ENCODE measurements at regions not wholly inside any gene's neighbourhood (a gene's known extent, or its start where the extent isn't known, plus 50 kb on each side); places are given as distances from the start of the nearest gene placed in this dataset.
A peak's percentile ranks its signal among the peaks of the same experiment; 100 is the strongest.
"Not testable (repeated sequence)": the region's sequence is repeated elsewhere in the genome, so short reads cannot be mapped to it uniquely, and the experiment has no call there.

DNA sequence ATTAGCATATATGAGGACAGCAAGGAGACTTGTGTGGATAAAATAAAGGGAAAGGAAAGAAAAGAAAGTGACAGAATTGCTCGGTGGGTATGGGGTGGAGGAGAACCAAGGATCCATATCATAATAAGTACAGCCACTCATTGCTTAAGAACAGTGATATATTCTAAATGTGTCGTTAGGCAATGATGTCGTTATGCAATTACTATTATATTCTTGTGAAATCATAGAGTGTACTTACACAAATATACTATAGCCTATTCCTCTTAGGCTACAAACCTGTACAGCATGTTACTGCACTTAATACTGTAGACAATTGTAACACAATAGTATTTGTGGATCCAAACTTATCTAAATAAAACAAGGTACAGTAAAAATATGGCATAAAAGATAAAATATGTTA is 271.1 kb downstream of the CCER1 start:
- DNase-seq, result no peak

GRCh38 chr12:90682398-90682797 is 272.6 kb downstream of the CCER1 start:
- no peak for DNase-seq

GRCh38 chr12:90679674-90680073 is 275.3 kb downstream of the CCER1 start:
- DNase-seq, result no peak

DNA sequence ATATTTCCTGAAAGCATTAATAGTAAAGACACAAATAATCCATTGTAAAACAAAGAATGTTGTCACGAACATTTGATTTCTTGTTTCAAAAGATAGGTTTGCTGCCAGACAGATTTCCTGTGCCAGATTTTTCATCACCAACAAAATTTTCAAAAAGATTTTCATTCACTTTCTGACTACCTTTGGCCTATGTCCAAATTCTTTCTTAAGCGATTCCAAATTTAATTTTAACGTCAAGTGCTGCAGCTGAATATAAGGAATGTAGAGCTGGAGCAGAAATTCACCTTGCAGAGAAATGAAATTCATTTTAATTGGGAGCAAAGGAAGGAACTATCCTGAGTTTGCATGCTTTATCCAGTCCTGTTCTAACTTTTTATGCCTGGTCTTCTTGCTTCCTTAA is 277.4 kb downstream of the CCER1 start:
- no peak for DNase-seq

GRCh38 chr12:90677055-90677454 is 277.9 kb downstream of the CCER1 start:
- no peak for DNase-seq

DNA sequence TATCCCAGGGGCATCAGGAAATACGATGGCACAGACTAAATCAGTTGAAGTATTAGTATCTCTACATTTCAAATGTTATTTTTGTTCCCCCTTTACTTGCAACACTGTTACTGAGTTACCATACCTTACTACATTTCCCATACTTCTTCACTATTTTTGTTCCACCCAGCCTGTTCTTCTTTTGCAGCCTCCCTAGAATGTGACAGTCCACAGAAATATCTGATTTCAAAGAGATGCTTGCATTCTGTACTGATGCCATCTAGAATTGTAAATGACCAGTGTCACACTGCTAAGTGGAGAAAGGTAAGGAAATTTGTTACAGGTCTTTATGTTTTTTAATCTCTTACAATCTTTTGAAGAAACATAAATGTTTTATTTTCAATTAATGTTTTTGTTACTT is 279.9 kb downstream of the CCER1 start:
- no peak for DNase-seq

GRCh38 chr12:90672081-90672480 is 282.9 kb downstream of the CCER1 start:
- no peak for DNase-seq

DNA sequence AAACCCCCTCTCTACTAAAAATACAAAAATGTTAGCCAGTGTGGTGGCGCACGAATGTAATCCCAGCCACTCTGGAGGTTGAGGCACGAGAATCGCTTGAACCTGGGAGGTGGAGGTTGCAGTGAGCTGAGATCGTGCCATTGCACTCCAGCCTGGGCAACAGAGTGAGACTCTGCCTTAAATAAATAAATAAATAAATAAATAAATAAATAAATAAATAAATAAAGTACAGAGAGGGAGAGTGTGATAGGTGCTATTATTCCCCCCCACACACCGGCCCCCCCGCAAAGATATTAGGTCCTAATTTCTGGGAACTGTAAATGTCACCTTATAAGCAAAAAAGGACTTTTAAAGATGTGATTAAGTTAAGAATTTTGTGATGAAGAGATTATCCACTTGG is 291.0 kb downstream of the CCER1 start:
- not testable (repeated sequence) for DNase-seq

DNA sequence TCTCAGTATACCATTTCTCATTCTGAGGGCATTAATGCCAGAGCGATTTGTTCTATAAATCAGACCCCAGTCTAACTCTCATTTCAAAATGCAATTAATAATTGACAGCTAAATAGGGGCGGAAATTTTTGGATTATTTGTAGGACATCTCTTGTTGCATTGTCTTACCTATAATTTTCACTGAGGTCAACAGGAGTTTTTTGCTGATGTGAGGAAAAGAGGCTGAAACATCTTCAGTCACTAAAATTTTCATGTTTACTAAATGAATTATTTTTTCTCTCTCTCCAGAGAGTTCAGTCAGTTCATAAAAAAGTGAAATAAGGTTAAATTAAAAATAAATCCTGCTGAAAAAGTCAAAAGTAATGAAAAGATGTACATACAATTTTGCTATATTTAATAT is 295.9 kb downstream of the CCER1 start:
- DNase-seq, result no peak

DNA sequence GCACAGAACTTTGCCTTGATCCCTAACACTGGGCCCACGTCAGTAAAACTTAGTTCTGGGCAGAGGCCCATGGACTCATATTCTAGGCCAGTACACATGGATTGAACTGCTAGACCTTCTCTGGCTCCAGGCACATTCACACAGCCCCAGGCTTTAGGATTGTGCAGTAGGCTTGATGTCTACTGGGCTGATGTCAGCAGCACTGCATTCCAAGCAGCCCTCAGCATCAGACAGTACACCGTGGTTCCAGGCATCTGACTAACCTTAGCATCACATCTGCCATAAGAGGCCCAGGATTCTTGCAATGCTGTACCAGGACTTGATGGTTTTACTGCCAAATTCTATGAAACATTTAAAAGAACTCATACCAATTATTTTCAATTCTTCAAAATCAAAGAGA is 301.9 kb downstream of the CCER1 start:
- DNase-seq, result no peak

- no peak for DNase-seq
Observed at GRCh38 chr12:90652280-90652679, 302.7 kb downstream of the CCER1 start.

DNA sequence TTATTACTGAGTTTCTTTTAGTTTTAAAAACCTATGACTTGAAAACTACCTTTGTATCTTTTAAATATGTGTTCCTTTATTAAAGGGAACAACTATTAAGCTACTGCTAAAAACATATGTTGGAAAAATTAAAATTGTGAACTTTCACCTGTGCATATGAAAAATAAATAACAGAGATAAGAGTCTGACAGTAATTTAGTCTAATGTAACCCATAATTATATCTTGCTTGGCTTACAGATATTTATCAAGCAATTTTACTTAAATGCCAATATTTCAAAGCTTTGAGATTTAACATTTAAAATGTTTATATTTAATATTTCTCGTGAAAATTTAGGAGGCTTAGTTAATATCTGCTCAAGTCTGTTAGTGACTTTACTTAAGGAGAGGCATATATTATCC is 309.8 kb downstream of the CCER1 start:
- no peak for DNase-seq

- no peak for DNase-seq
Observed at GRCh38 chr12:90631591-90632212, 323.3 kb downstream of the CCER1 start.

- DNase-seq, result peak; percentile 88
Observed at GRCh38 chr12:90630006-90630405, 325.0 kb downstream of the CCER1 start.

DNA sequence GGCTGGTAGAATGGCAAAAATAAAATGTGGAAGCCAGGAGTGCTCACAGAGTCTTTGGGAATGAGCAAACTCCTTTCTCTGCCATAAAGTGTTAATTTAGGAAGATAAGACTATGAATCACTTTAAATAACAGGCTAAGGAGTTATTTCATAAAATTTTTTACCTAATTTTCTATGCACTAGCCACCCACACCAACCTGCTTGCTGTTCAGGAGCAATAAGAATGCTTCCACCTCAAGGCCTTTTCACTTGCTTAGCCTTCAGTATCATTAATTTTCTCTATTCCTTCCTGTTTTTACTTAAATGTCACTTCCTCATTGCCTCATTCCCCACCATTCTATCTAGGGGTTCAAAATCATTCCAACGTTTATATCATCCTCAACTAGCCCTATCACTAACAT is 326.8 kb downstream of the CCER1 start:
- no peak for DNase-seq

GRCh38 chr12:90627180-90627896 is 327.6 kb downstream of the CCER1 start:
- DNase-seq, result no peak

DNA sequence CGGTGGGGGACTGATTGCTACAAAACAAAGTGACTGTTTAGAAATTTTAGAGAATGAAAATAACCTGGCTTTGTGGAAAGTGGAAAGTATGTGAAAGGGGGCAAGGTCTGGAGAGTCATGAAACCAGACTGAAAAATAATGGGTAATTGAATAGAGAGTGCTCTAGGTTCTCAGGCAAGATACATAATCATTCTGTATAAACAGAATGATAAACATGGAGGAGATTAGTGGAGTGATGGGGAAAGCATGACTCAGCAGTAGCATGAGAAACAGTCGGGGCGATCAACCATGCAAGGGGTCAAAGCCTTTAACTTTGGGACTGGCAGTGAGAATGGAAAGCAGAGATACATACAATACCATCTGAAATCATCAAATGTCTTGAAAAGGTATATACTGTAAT is 332.5 kb downstream of the CCER1 start:
- DNase-seq, result no peak

DNA sequence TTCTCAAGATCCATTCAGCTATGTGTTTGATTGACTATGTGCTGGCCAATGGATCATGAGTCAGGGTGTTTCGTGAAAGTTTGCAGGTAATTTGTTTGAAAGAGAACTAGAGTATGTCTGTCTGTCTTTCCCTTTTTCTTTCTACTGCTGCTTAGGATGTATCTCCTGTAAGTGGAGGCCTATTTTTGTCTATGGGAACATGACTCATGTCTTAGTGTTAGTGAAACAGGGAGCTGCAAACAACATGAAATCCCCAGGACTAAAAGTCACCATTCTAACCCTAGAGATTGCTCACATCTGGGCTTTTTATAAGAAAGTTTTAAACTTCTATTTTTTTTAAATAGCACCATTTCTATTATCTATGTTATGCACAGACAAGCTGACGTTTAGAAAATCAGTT is 333.0 kb downstream of the CCER1 start:
- no peak for DNase-seq

DNA sequence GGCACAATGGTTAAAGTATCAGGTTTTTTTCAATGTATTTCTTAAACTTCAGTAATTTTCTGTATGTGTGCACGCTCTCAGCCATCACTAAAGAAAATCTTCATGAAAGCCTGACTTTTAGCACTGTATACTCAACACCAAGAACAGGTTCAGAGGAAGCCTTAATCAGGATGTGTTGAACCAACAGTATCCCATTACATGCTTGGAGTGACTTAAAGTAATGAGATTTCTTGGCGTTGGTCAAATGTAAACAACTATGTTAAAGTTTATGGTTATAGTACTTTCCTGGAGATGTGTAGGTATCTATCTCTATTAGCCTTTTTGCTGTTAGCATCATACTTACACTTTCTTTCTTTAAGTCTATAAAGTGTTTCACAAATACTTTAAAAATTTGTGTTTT is 335.0 kb downstream of the CCER1 start:
- DNase-seq, result no peak

DNA sequence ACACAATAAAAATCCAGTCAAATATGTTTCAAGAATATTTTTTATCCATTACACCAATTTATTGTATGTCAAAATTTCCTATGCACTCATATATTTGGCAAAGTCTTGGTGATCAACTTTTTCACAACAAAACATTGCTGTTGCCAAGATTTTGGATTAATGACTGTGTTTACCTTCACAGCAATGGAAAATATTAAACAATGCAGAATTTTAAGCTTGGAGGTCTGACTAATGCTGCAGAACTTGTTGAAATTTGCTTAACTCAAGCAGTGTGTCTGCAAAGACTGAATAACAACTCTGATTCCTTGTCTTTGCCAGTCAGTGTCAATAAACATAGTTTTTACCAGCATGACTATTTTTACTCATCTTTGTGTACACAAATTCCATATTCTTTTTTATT is 336.4 kb downstream of the CCER1 start:
- no peak for DNase-seq

- no peak for DNase-seq
Observed at GRCh38 chr12:90611891-90612290, 343.1 kb downstream of the CCER1 start.

DNA sequence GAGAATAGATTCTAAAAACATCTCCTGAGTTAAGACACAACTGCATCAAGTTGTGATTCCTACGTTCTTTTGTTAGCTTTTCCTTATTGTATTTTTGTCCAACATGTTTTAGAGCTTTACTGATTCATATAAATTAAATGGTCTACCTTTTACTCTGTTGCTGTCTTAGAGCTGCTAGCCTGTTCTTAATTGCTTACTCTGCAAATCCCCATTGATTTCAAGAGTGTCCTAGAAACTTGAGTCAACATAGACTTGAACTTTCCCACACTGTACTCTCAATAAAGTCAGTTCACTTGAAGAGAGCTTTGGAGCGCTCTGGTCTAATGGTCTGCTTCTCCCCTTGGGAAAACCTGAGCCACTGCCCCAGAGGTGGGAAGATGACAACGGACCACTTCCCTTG is 343.9 kb downstream of the CCER1 start:
- no peak for DNase-seq

GRCh38 chr12:90593596-90594295 is 361.2 kb downstream of the CCER1 start:
- DNase-seq, result no peak

DNA sequence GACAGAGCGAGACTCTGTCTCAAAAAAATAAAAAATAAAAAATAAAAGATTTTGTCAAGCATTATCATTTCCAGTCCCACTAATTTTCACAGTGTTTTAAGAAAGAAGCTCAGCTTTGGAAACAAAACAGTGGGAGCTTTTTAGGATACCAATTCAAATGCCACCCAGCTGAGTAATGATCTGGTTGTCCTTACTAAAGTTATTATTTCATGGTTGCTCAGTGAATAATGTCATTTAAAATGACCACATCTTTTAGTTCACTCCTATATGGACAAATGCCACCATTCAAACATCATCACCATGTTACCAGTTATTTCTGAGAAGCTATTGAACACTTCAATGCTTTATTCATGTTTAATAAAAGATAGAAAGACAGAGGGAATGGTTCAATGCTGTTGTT is 365.0 kb downstream of the CCER1 start:
- no peak for DNase-seq
